Activated T-helper 2 cell treated with anti-CD3 and anti-CD28 coated beads, Interferon-gamma antibody, Interleukin-2, Interleukin-4, amounts not matched to agents 10 μg/mL and 5 μg/mL and 100 μg/mL, durations not matched to agents 14 hours and 24 hours and 36 hours (primary cell): ENCODE measurements at regions not wholly inside any gene's neighbourhood (a gene's known extent, or its start where the extent isn't known, plus 50 kb on each side); places are given as distances from the start of the nearest gene placed in this dataset.

Experiments
- DNase-seq: peaks from one replicate; pipeline ENCODE4 v3.0.0; 2021; ENCODE audit warnings: low spot score
- H3K27ac Mint-ChIP-seq: one replicate; pipeline ENCODE4 v1.8.0; 2021; ENCODE audit warnings: mixed read lengths
- H3K27me3 Mint-ChIP-seq: one replicate; pipeline ENCODE4 v1.8.0; 2021; ENCODE audit warnings: low read depth, mixed read lengths
- H3K36me3 Mint-ChIP-seq: one replicate; pipeline ENCODE4 v1.8.0; 2021; ENCODE audit warnings: low read depth, mixed read lengths
- H3K4me1 Mint-ChIP-seq: one replicate; pipeline ENCODE4 v1.8.0; 2021; ENCODE audit warnings: low read depth, mixed read lengths
- H3K4me3 Mint-ChIP-seq: one replicate; pipeline ENCODE4 v1.8.0; 2021; ENCODE audit warnings: low read depth, mild to moderate bottlenecking, moderate library complexity, mixed read lengths
- H3K9me3 Mint-ChIP-seq: one replicate; pipeline ENCODE4 v1.8.0; 2021; ENCODE audit warnings: mixed read lengths
- intact Hi-C: fragments of 100-400 bp; cut with micrococcal nuclease; formaldehyde crosslinking; loops from one replicate; pipeline ENCODE4 v1.15.1; 2023

DNA sequence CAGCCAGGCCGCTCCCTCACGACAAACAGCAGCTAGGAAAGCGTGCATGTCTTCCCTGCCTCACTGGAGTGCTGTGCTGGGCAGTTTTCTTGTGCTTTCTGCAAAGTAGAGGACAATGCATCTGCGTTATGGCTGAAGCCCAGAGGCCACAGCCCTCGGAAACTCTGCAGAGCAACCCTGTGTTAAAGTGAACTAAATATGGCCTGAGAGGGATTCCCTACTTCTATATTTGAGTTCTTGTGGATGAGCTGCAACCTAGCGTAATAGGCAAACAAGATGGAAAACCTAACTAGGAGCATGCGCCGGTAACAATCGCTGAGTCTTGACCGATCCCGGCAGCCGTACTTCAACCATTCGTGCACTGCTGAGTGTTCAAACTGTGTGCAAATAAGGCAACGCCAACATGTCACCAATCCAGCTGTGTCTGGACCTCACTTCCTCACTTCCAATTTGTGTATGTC, 471.9 kb upstream of the HS6ST1 start:
- DNase-seq, result no peak
- Mint-ChIP-seq H3K4me1 (no peaks in the 10 kb centered on the region), H3K27me3 (no peaks in the 10 kb centered on the region), H3K27ac (no peak overlapping the region), H3K36me3 (no peaks in the 10 kb centered on the region), H3K9me3 (peaks cover 11% of the 10 kb centered on the region), H3K4me3 (no peak overlapping the region)
- intact Hi-C loops, result no loop called here

DNA sequence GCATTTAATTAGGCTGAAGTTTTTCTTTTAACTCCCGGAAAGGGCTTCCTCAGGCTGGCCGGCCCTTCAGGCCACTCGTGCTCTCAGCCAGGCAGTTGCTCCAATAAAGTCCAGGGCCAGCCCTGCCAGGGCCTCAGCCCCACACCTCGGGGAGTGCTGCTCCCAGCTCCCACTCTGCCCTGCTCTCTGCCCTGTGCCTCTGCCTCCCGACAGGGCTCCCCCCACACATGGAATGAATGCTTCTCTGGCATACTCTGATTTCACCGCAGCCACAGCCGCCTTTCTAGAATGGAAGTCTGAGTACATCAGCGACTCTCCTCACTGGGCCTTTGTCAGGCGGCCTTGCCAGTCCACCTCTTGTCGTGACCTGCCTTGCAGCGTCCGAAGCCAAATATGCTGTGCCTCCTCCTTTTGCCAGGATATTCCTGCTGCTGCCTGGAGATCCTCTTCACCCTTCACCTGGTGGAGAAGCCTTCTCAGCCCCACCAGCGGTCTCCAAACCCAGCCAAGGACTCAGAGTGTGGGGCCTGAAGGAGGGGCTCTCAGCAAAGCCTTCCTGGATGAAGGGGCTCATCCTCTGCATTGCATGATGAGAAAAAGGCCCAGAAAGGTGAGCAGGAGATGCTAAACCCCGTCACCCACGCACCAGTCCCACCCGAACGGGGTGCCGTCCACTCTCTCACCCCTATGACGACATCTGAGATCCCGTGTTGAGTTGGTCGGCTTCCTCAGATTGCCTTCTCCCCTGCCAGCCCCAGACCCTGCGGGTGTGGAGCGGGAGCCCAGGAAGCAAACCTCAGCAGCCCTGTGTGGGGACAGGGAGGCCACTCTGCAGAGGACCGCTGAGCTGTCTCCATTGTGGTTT, 472.7 kb upstream of the HS6ST1 start:
- DNase-seq, result no peak

DNA sequence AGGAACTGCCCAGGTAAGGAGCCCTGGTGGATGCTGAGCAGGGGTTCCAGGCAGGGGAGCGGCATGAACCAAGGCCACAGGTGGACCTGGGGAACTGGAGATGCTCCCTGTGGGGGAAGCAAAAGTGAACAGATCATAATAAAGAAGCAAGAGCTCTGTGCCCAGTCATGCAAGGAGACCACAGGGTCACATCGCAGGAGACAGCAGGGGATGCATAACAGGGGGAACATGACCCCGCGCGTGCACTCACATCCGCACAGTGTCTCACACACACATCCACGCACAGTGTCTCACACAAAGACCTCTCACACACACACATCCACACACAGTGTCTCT, 473.3 kb upstream of the HS6ST1 start:
- DNase-seq, result no peak
- intact Hi-C loops, result no loop called here
- H3K27ac Mint-ChIP-seq, result no peak overlapping the region
- H3K36me3 Mint-ChIP-seq, result no peaks in the 10 kb centered on the region
- no peaks in the 10 kb centered on the region for H3K4me1 Mint-ChIP-seq
- H3K9me3 Mint-ChIP-seq, result peaks cover 11% of the 10 kb centered on the region
- H3K4me3 Mint-ChIP-seq, result no peak overlapping the region
- H3K27me3 Mint-ChIP-seq, result no peaks in the 10 kb centered on the region

More for the DNA sequence above, 472.7 kb upstream of the HS6ST1 start:
- Mint-ChIP-seq H3K9me3 (peaks cover 11% of the 10 kb centered on the region), H3K4me3 (no peak overlapping the region), H3K36me3 (no peaks in the 10 kb centered on the region), H3K27me3 (no peaks in the 10 kb centered on the region), H3K4me1 (no peaks in the 10 kb centered on the region), H3K27ac (no peak overlapping the region)
- intact Hi-C loops, result no loop called here

- H3K27me3 Mint-ChIP-seq, result no peaks in the 10 kb centered on the region
- H3K9me3 Mint-ChIP-seq, result peaks cover 11% of the 10 kb centered on the region
- no peak for DNase-seq
- no peak overlapping the region for H3K27ac Mint-ChIP-seq
- H3K4me3 Mint-ChIP-seq, result no peak overlapping the region
- intact Hi-C loops, result no loop called here
- H3K4me1 Mint-ChIP-seq, result no peaks in the 10 kb centered on the region
- H3K36me3 Mint-ChIP-seq, result no peaks in the 10 kb centered on the region
Observed at GRCh38 chr2:128792476-128793054, 473.9 kb upstream of the HS6ST1 start.

DNA sequence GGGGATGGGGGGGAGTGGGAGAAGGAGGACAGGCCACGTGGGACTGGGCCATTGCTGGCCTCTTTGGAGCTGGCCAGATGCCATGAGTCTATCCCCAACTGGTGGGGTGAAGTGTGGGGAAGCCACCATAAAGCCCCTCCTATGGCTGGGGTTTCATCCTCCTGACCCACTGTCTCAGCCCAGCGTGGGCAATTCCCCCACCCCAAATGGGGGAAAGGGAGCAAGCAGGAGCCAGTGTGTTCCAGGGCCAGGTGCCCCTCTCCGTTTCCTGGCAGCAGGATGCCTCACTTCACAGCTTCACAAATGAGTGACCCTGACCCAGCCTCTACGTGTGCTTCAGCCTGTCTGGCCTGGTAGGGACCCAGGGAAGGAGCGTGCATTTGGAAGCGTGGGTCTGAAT, 474.7 kb upstream of the HS6ST1 start:
- no peak overlapping the region for H3K4me3 Mint-ChIP-seq
- H3K36me3 Mint-ChIP-seq, result no peaks in the 10 kb centered on the region
- no peaks in the 10 kb centered on the region for H3K4me1 Mint-ChIP-seq

DNA sequence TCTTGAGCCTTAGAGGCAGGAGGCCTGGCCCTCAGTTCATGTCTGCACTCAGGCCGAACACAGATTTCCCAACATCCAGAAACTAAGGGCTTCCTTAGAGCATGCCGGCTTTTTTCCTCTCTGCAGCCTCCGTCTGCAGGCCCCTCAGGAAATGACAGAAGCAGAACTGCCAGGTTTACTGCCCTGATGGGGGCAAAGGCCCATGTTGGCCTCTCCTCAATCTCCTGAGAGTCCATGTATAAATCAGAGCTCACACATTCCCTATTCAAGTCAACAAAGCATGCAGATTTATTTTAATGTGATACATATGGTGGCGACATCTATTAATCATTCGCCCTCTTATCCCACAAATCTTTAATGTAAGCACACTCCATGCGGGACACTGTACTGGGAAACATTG, 475.6 kb upstream of the HS6ST1 start:
- Mint-ChIP-seq H3K27me3 (no peaks in the 10 kb centered on the region), H3K27ac (no peak overlapping the region), H3K9me3 (no peaks in the 10 kb centered on the region), H3K36me3 (no peaks in the 10 kb centered on the region), H3K4me3 (no peak overlapping the region), H3K4me1 (no peaks in the 10 kb centered on the region)
- DNase-seq, result no peak
- intact Hi-C loops, result no loop called here

More for the DNA sequence above, 474.7 kb upstream of the HS6ST1 start:
- intact Hi-C loops, result no loop called here
- Mint-ChIP-seq H3K9me3 (peaks cover 8% of the 10 kb centered on the region), H3K27me3 (no peaks in the 10 kb centered on the region), H3K27ac (no peak overlapping the region)
- no peak for DNase-seq

- Mint-ChIP-seq H3K9me3 (no peaks in the 10 kb centered on the region), H3K4me1 (no peaks in the 10 kb centered on the region), H3K4me3 (no peak overlapping the region), H3K27ac (no peak overlapping the region), H3K36me3 (no peaks in the 10 kb centered on the region), H3K27me3 (no peaks in the 10 kb centered on the region)
- no peak for DNase-seq
- intact Hi-C loops, result no loop called here
Observed at GRCh38 chr2:128796321-128796720, 477.7 kb upstream of the HS6ST1 start.

DNA sequence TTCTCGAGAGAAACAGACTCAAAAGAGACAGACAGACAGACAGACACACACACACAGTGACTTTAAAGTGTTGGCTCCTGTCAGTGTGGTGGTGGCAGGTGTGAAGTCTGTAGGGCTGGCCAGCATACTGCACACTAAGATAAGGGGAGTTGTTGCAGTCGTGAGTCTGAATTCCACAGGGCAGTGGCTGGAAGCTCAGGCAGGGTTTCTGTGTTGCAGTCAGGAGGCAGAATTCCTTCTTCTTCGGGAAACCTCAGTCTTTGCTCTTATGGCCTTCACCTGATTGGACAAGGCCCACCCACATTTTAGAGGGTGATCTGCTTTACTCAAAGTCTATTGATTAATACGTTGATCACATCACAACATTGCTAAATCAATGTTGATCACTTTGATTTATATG, 478.4 kb upstream of the HS6ST1 start:
- intact Hi-C loops, result no loop called here

GRCh38 chr2:128797533-128797932, 478.9 kb upstream of the HS6ST1 start:
- no peak overlapping the region for H3K4me3 Mint-ChIP-seq
- H3K36me3 Mint-ChIP-seq, result no peaks in the 10 kb centered on the region
- DNase-seq, result no peak
- no peaks in the 10 kb centered on the region for H3K4me1 Mint-ChIP-seq
- H3K27me3 Mint-ChIP-seq, result no peaks in the 10 kb centered on the region
- no peaks in the 10 kb centered on the region for H3K9me3 Mint-ChIP-seq
- no peak overlapping the region for H3K27ac Mint-ChIP-seq
- intact Hi-C loops, result no loop called here

More for the DNA sequence above, 478.4 kb upstream of the HS6ST1 start:
- Mint-ChIP-seq H3K9me3 (no peaks in the 10 kb centered on the region), H3K27me3 (no peaks in the 10 kb centered on the region), H3K36me3 (no peaks in the 10 kb centered on the region), H3K4me1 (no peaks in the 10 kb centered on the region), H3K27ac (no peak overlapping the region), H3K4me3 (no peak overlapping the region)
- DNase-seq, result no peak

GRCh38 chr2:128797937-128798336, 479.3 kb upstream of the HS6ST1 start:
- no peaks in the 10 kb centered on the region for H3K4me1 Mint-ChIP-seq

GRCh38 chr2:128798502-128799283, 480.0 kb upstream of the HS6ST1 start:
- intact Hi-C loops, result no loop called here
- Mint-ChIP-seq H3K36me3 (no peaks in the 10 kb centered on the region), H3K4me3 (no peak overlapping the region), H3K4me1 (no peaks in the 10 kb centered on the region), H3K27ac (no peak overlapping the region), H3K9me3 (no peaks in the 10 kb centered on the region), H3K27me3 (peaks cover 2% of the 10 kb centered on the region)
- DNase-seq, result no peak

More at GRCh38 chr2:128797937-128798336, 479.3 kb upstream of the HS6ST1 start:
- no peak overlapping the region for H3K4me3 Mint-ChIP-seq
- H3K36me3 Mint-ChIP-seq, result no peaks in the 10 kb centered on the region
- no peaks in the 10 kb centered on the region for H3K9me3 Mint-ChIP-seq
- DNase-seq, result no peak
- intact Hi-C loops, result no loop called here
- H3K27ac Mint-ChIP-seq, result no peak overlapping the region
- H3K27me3 Mint-ChIP-seq, result peaks cover 2% of the 10 kb centered on the region

- Mint-ChIP-seq H3K27me3 (peaks cover 2% of the 10 kb centered on the region), H3K27ac (no peak overlapping the region), H3K4me1 (no peaks in the 10 kb centered on the region), H3K36me3 (no peaks in the 10 kb centered on the region), H3K9me3 (no peaks in the 10 kb centered on the region), H3K4me3 (no peak overlapping the region)
- intact Hi-C loops, result no loop called here
- DNase-seq, result no peak
Observed at GRCh38 chr2:128799284-128799552, 480.6 kb upstream of the HS6ST1 start.

DNA sequence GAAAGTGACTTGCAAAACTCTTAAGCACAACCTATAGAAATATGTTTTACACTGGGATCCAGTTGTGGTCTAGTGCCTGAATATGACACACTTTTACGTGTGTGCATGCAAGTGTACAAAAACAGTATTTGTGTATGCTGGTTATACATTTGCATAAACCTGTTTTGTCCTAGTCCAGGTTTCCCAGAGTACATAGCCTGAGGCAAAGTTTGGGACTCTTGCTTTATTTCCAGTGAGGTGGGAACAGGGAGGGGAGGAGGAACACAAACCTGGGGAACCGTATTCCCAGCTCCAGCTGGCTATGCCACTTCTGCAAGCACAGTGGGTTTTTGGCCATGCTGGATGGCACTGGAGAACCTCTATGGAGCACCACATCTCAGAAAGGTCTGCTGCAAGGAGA, 481.1 kb upstream of the HS6ST1 start:
- no peaks in the 10 kb centered on the region for H3K9me3 Mint-ChIP-seq

More for the DNA sequence above, 481.1 kb upstream of the HS6ST1 start:
- DNase-seq, result no peak
- H3K27ac Mint-ChIP-seq, result no peak overlapping the region
- no peaks in the 10 kb centered on the region for H3K36me3 Mint-ChIP-seq
- H3K27me3 Mint-ChIP-seq, result peaks cover 2% of the 10 kb centered on the region
- no peaks in the 10 kb centered on the region for H3K4me1 Mint-ChIP-seq
- intact Hi-C loops, result no loop called here
- no peak overlapping the region for H3K4me3 Mint-ChIP-seq
